ENCODE measurements at regions not wholly inside any gene's neighbourhood (a gene's known extent, or its start where the extent isn't known, plus 50 kb on each side); places are given as distances from the start of the nearest gene placed in this dataset.

DNA sequence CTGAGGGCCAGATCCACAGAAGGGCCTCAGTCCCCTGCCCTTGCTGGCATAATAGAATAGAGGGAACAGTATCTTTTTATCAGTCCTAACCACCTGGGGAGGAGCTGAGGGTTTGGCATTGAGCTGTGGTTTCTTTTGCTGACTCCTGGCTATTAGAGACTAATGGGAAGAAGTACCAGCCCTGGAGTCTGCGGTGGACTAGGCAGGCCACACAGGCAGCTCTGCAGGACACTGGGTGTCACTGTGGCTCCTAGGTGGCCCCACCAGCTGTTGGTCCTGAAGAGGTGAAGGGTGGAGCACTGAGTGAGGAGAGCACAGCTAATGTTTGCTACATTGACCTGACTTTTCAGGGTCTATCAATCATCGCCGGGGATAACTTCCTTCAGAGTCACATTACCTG is 52.8 kb upstream of the GPC4 start:
- TF ChIP-seq POLR2A (IDR thresholded peaks at IDR 0.05) (no peak), POLR2AphosphoS5 (IDR thresholded peaks at IDR 0.05) (no peak)
- TF ChIP-seq, protein P1, sequence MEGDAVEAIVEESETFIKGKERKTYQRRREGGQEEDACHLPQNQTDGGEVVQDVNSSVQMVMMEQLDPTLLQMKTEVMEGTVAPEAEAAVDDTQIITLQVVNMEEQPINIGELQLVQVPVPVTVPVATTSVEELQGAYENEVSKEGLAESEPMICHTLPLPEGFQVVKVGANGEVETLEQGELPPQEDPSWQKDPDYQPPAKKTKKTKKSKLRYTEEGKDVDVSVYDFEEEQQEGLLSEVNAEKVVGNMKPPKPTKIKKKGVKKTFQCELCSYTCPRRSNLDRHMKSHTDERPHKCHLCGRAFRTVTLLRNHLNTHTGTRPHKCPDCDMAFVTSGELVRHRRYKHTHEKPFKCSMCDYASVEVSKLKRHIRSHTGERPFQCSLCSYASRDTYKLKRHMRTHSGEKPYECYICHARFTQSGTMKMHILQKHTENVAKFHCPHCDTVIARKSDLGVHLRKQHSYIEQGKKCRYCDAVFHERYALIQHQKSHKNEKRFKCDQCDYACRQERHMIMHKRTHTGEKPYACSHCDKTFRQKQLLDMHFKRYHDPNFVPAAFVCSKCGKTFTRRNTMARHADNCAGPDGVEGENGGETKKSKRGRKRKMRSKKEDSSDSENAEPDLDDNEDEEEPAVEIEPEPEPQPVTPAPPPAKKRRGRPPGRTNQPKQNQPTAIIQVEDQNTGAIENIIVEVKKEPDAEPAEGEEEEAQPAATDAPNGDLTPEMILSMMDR (IDR thresholded peaks at IDR 0.05) = no peak
